ENCODE measurements at regions not wholly inside any gene's neighbourhood (a gene's known extent, or its start where the extent isn't known, plus 50 kb on each side); places are given as distances from the start of the nearest gene placed in this dataset.

GRCh38 chrX:114390251-114390796 is 193.6 kb upstream of the HTR2C start:
- TF ChIP-seq ZNF12 (CRISPR knock-in tag; IDR thresholded peaks at IDR 0.05) = no peak
- no peak for TF ChIP-seq KMT2A (CRISPR knock-in tag; IDR thresholded peaks at IDR 0.05)
- no peak for TF ChIP-seq IRF9 (CRISPR knock-in tag; IDR thresholded peaks at IDR 0.05; ENCODE audit: borderline replicate concordance)

Measured in HepG2 (cell line).